BJ (cell line): ENCODE measurements at regions not wholly inside any gene's neighbourhood (a gene's known extent, or its start where the extent isn't known, plus 50 kb on each side); places are given as distances from the start of the nearest gene placed in this dataset.

Experiments
- CTCF ChIA-PET: fragments of 350-600 bp; formaldehyde crosslinking; extraction: SDS; loops from one replicate; lab custom pipeline; 2021; ENCODE audit warnings: antibody characterized with exemption, inconsistent platforms; lab: Yijun Ruan, JAX
- POLR2A ChIA-PET: fragments of 300-600 bp; sonication (Branson Sonifier 250); formaldehyde crosslinking; extraction: SDS; loops from one replicate; lab custom pipeline; 2021; ENCODE audit warnings: antibody characterized with exemption; lab: Charles Lee
- DNase-seq: peaks from one replicate; pipeline ENCODE4 v3.0.0-alpha.2; 2011; ENCODE audit warnings: low read depth
- H3K27me3 ChIP-seq: 2 replicates; pipeline ENCODE4 v1.6.0; 2011; ENCODE audit warnings: low read length; ENCODE audit not compliant: control insufficient read depth, insufficient read depth
- H3K36me3 ChIP-seq: 2 replicates; pipeline ENCODE4 v1.5.1; 2011; ENCODE audit warnings: low read length; ENCODE audit not compliant: control insufficient read depth, insufficient read depth
- H3K4me3 ChIP-seq: 2 replicates; pipeline ENCODE4 v1.5.1; 2011; ENCODE audit warnings: low read depth, mild to moderate bottlenecking, control low read depth, low read length
- TF ChIP-seq, protein P1 (sequence below): IDR thresholded peaks from 2 replicates; pipeline ENCODE4 v1.5.1; 2011; ENCODE audit warnings: low read depth, mild to moderate bottlenecking, control low read depth, inconsistent platforms, low read length, moderate library complexity; ENCODE audit not compliant: insufficient read depth

GRCh38 chr12:42944516-42944915 lies 355.0 kb upstream of the PRICKLE1 start:
- TF ChIP-seq, protein P1, sequence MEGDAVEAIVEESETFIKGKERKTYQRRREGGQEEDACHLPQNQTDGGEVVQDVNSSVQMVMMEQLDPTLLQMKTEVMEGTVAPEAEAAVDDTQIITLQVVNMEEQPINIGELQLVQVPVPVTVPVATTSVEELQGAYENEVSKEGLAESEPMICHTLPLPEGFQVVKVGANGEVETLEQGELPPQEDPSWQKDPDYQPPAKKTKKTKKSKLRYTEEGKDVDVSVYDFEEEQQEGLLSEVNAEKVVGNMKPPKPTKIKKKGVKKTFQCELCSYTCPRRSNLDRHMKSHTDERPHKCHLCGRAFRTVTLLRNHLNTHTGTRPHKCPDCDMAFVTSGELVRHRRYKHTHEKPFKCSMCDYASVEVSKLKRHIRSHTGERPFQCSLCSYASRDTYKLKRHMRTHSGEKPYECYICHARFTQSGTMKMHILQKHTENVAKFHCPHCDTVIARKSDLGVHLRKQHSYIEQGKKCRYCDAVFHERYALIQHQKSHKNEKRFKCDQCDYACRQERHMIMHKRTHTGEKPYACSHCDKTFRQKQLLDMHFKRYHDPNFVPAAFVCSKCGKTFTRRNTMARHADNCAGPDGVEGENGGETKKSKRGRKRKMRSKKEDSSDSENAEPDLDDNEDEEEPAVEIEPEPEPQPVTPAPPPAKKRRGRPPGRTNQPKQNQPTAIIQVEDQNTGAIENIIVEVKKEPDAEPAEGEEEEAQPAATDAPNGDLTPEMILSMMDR: no peak
- POLR2A ChIA-PET: no interaction called here

DNA sequence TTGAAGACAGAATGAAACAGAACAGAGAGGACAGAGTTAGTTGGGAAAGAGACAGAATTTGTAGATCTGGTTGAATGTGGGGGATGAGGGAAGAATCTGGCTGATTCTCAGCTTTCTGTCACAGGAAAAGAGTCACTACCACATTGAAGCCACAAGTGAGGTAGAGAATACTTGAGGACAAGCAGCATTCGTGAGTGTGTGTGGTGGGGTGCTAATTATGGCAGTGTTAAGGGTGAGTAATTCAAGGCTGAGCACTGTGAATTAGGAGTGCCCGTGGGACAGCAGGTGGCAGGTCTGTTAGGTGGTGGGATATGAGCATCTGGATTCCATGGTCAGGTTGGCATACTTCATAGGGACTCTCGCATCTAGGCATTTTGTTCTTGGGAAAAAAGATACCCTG lies 347.4 kb upstream of the PRICKLE1 start:
- CTCF ChIA-PET: interaction anchor here (0.6 to 1.3 kb wide), 4 partner anchors 9 to 74 kb away, joined by 3 read pairs; no protein-coding TSS in a partner anchor

More at GRCh38 chr12:42944516-42944915, 355.0 kb upstream of the PRICKLE1 start:
- CTCF ChIA-PET: interaction anchor here (1.1 kb wide), 1 partner anchor 13 kb away, joined by 5 read pairs; no protein-coding TSS in a partner anchor
- no peaks in the 10 kb centered on the region for H3K27me3 ChIP-seq
- no peak overlapping the region for H3K4me3 ChIP-seq
- H3K36me3 ChIP-seq: no peaks in the 10 kb centered on the region
- no peak for DNase-seq

DNA sequence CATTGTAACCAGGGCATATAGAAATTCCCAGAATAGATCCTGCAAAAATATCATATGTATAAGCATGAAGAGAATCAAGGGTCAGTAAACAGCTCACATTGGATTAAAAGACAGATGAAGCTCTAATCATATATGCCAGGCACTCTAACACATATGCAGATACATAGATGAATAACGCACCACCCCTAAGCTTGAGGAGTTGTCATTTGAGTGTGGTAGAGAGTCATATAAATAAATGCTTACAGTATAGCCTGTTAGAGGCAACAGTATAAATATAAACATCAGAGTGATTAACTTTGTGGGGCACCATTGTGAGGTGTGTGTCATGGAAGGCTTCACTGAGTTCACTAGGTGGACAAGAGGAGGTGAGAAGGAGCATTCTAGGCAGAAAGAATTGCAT lies 346.7 kb upstream of the PRICKLE1 start:
- ChIA-PET POLR2A (no interaction called here), CTCF (interaction anchor here (0.6 to 1.3 kb wide), 4 partner anchors 8 to 357 kb away, joined by 3 read pairs; no protein-coding TSS in a partner anchor)
- H3K4me3 ChIP-seq: no peak overlapping the region
- H3K36me3 ChIP-seq: no peaks in the 10 kb centered on the region
- DNase-seq: no peak
- TF ChIP-seq, protein P1: no peak
- no peaks in the 10 kb centered on the region for H3K27me3 ChIP-seq

More for the DNA sequence above, 347.4 kb upstream of the PRICKLE1 start:
- TF ChIP-seq, protein P1: no peak
- POLR2A ChIA-PET: no interaction called here
- Histone ChIP-seq H3K36me3 (no peaks in the 10 kb centered on the region), H3K4me3 (no peak overlapping the region), H3K27me3 (no peaks in the 10 kb centered on the region)
- DNase-seq: no peak

- Histone ChIP-seq H3K4me3 (no peak overlapping the region), H3K36me3 (no peaks in the 10 kb centered on the region), H3K27me3 (no peaks in the 10 kb centered on the region)
- TF ChIP-seq, protein P1: no peak
- ChIA-PET POLR2A (no interaction called here), CTCF (interaction anchor here (0.6 to 1.4 kb wide), 4 partner anchors 18 to 356 kb away, joined by 3 read pairs; no protein-coding TSS in a partner anchor)
- peak; percentile 15 for DNase-seq
Observed at GRCh38 chr12:42935756-42936155, 346.2 kb upstream of the PRICKLE1 start.

DNA sequence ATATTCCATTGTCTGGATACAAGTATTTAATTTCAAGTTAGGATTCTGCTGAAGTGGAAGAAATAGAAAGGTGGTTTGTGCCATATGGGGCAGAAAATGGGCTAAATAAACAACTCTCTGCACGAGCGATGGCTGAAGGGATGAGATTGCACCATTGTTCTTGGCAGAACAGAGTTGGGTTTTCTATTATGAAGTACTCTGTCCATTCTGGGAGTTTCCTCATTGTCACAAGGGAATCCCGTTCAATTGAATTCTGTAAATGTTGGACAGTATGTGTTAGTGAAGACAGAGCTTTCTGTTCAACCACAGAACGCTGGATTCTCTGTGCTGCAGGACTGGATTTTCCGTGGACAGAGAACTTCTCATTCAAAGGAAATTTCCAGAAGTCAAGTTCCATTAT lies 345.5 kb upstream of the PRICKLE1 start:
- POLR2A ChIA-PET: no interaction called here
- Histone ChIP-seq H3K4me3 (no peak overlapping the region), H3K36me3 (no peaks in the 10 kb centered on the region), H3K27me3 (no peaks in the 10 kb centered on the region)
- TF ChIP-seq, protein P1: no peak
- no peak for DNase-seq
- CTCF ChIA-PET: interaction anchor here (1.4 kb wide), 1 partner anchor 22 kb away, joined by 3 read pairs; no protein-coding TSS in a partner anchor
